GM19351 (cell line): ENCODE measurements at regions not wholly inside any gene's neighbourhood (a gene's known extent, or its start where the extent isn't known, plus 50 kb on each side); places are given as distances from the start of the nearest gene placed in this dataset.

Experiments
- ATAC-seq: cut with Tn5 transposase; IDR thresholded peaks from one replicate; pipeline ENCODE4 v1.9.1; 2021; ENCODE audit warnings: mild to moderate bottlenecking, moderate library complexity; ENCODE audit not compliant: unreplicated experiment

DNA sequence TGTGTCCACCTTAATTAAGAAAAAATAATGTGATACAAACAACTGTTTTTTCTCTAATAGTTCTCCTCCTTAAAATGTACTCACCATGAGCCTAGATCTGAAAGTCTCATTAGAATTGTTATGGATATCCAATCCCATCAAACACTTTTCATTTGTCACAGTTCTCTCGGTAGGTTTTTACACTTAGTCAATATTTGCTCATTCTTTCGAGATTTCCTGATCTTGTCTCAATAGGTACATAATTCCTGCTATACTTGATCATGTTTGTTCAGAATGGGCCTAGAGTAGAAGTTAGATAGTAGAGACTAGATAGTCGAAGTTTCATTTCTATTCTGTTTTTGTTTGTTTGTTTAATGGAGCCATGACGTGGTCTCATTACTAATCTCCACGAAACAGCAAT is 2005.7 kb downstream of the NCAM2 start:
- no peak for ATAC-seq

DNA sequence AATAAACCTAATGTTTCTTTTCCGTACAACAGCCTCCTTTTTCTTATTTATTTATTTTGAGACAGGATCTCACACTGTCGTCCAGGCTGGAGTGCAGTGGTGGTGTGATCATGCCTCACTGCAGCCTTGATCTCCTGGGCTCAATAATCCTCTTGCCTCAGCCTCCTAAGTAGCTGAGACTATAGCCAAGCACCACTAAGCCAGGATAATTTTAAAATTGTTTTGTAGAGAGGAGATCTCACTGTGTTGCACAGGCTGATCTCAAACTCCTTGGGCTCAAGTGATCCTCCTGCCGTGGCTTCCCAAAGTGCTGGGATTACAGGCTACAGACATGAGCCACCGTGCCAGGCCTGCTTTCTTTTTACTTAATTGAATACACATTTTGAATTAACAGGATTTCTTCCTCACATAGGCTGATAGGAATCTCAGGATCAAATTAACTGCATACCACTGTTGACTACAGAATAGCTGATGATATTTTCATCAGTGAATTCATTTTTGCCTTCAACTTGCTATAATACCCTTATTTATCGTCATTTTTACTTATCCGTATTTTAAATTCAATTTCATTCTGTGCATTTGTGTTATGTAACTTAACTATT is 2010.5 kb downstream of the NCAM2 start:
- no peak for ATAC-seq

DNA sequence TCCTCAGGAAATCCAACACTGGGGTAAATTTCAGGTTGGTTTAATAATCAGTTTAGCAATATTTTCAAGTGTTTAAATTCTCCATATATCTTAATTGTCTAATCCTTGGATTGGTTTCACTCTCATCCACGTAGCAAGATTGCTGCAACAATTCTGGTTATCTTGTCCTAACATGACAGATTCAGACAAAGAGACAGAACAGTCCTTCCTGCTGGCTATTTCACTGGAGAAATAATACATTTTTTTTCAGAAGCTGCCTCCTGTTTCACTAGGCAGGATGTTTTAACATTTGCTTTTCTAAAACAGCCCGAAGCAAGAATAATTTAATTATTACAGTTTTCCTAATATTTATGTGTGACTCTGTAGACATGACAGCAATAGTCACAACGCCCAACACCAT is 2011.2 kb downstream of the NCAM2 start:
- ATAC-seq: no peak

DNA sequence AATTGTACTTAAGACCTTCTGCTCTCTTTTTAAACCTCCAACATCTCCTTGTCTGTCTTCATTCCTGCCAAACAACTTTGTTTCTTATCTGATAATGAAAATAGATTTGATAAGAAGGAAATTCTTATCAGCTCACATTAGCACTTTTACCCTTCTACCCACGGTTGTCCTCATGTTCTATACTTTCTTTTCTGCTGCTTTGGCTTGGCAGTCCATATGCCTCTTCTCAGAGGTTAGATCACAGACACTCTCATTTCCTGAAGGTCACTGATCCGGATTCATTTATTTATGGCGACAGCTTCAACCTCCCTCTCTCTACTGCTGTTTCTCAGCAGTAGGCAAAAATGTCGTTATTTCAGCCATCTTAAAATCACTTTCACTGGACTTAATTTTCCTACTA is 2015.8 kb downstream of the NCAM2 start:
- no peak for ATAC-seq

DNA sequence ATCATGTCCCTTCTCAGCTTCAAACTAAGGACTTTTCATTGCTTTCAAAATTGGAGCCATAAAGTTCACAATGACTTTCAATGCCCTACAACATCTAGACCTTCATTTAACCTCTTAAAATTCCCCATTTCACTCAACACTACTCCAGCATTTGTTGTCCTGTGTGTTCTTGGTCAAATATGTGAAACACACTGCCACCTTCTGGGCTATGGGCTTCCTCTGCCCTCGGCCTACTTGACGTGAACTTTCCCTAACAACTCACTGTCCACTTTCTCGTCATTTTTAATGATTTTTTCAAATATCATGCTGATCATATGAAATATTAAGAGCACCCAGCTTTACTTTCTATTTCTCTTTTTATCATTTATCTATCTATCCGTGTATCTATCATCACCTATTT is 2018.4 kb downstream of the NCAM2 start:
- ATAC-seq: no peak

DNA sequence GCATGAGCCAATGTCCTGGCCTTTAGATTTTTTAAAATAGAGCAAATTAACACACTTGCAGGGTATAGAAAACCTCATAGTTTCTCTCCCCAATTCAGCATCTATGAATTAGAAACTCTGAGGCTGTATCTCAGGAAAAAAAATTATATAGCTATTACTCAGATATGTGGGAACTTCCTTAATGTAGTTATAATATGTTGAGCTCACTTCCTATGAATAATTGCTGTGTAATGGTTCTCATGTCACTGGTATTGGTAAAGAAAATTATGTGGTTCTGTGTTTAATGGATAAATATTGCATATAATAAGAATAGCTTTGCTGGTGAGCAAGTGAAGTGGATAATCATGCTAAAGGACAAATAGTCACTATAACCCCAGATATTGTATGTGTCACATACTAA is 2019.8 kb downstream of the NCAM2 start:
- ATAC-seq: no peak

DNA sequence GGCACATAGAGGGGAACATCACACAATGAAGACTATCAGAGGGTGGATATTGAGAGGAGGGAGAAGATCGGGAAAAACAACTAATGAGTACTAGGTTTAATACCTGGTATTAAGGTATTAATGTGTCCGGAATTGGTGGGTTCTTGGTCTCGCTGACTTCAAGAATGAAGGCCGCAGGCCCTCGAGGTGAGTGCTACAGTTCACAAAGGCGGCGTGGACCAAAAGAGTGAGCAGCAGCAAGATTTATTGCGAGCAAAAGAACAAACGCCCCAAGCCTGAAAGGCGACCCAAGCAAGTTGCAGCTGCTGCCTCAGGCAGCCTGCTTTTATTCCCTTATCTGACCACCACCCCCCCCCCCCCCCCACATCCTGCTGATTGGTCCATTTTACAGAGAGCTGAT is 2022.8 kb downstream of the NCAM2 start:
- ATAC-seq: no peak

DNA sequence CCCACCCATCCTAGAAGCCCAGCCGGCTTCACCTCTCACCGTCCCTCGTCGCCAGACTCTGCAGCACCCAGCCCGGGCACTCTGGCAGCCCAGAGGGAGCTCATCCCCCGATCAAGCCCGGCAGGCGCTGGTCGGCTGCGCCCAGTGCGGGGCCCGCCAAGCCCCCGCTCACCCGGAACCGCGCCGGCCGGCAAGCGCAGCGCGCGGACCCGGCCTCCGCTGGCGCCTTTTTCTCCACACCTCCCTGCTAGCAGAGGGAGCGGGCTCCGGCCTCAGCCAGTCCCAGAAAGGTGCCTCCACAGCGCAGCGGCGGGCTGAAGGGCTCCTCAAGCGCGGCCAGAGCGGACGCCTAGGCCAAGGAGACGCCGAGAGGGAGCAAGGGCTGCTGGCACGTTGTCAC is 2023.3 kb downstream of the NCAM2 start:
- ATAC-seq: no peak

DNA sequence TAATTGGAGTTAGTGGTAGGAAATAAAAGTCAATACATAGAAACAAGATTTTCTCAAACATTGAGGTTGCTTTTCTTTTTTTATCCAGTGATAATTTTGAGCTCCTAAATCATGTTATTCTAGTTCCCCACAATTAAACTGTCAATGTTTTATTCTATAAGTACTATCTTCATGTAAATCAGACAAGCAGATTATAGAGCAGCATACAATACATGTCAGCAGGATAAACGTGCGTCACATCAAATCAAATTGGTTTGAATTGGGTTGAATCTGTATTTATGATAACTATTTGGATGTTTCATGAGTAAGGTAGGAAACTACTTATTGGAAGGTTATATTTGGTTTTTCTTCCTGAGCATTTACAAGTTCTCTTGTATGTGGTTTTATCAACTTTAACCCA is 2028.7 kb downstream of the NCAM2 start:
- no peak for ATAC-seq

DNA sequence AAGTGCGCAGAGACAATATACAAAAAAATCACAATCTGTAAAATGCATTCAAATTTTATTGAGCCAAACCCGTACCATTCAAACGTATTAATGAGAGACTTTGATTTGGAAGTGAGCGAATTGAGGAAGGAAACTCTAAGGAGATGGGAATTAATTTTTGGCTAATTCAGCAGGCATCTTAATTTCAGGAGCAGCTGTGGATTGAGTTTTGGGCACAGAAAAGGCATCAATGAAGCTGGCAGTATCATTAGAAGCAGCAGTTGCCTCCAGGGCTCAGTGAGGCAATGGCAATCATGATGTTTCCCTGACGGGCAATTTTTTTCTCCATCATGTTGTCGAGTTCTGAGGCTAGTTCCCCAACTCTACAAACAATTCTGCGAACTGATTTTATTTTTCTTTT is 2041.6 kb downstream of the NCAM2 start:
- no peak for ATAC-seq

DNA sequence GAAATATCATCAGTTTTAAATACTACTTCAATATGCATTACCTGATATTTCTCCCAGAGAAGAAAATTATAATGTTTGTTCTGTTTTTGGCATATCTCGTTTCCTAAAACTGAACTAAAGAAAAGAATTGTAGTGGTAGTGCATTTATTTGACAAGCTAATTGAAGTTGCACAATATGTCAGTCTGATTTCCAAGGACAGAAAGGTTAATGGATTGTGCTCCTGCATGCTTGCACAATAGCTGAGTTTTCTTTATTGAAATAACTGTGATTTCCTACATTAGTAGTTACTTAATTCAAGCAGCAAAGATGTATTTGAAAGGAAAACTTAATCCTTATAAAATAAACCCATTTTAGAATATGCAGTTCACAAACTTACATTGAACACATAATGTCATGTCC is 2047.7 kb downstream of the NCAM2 start:
- no peak for ATAC-seq

DNA sequence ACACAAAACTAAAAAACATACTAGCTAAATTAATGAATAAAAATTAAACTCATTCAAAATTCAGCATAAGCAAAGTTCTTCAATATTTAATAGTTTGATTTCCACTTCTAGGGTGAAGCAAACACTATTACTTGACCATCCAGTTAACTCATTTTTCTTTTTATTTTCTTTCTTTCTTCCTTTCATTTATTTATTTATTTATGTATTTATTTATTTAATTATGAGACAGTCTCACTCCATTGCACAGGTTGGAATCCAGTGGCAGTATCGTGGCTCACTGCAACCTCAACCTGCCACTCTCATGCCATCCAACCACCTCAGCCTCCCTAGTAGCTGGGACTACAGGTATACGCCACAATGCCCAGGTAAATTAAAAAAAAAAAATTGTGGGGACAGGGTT is 2069.5 kb downstream of the NCAM2 start:
- ATAC-seq: no peak

DNA sequence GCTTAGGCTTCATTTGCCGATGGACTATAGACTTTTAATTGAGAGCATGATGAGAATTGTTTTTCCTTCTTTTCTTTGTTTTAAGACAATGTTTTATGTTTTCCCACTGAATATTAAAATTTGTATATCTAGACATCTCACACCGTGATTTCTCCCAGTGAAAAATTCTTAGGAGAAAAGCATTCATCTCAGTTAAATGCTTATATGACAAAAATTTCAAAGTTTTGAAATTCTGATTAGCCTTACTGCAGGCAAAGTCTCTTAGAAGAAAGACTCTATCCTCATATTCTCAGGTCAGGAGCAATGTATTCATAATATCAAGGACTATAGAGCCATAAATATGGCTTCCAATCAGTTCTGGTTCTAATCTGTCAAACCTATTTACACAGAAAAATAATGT is 2085.0 kb downstream of the NCAM2 start:
- no peak for ATAC-seq

DNA sequence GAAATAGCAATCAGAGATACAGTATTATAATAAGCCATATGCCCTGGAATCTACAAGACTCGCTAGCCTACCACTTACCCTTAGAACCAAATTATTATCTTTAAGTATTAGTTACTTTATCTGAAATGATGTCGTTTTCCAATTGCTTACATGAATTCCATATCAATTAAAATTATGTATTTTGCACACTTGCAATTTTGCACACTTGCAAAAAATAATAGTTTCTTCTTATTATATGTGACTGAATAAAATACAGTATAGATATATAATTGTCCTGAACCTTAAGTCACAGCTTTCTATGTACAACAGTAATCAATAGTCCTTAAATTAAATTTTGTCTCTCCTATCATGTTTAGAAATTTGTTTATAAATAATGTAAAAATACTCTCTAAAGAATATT is 2095.1 kb downstream of the NCAM2 start:
- ATAC-seq: no peak

DNA sequence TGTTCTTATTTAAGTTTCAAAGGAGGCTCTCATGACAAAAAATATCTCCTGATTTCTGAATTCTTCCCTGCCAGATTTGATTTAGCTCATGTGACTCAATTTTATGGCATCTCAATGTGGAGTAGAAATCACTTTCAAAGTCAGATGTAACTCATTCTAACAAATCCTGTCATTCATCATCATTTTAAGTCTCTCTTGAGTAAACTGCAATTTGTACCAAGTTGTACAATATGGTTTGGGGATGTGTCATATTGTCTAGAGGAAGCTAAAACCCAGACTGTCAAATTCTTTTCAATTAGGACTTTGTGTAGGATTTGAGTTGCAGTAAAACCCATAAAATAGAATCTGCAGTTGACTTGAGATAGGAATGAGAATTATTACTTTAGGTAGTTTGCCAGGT is 2101.0 kb downstream of the NCAM2 start:
- ATAC-seq: no peak

DNA sequence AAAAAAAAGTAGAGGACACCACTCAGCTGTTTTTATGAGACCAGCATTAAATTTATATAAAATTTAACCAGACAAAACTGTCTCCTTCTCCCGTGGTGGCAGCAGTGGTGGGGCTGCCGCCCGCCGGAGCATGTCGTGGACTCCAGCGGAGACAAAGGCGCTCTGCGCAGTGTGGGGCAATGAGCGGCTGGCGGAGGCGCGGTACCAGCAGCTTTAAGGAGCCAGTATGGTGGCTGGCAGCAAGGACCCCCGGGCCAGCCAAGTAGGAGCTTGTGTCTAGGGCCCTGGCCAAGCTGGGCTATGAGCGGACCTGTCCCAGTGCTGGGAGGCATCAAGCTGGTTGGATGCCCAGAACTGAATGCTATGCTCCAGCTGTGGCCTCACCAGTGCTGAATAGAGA is 2102.9 kb downstream of the NCAM2 start:
- ATAC-seq: no peak

DNA sequence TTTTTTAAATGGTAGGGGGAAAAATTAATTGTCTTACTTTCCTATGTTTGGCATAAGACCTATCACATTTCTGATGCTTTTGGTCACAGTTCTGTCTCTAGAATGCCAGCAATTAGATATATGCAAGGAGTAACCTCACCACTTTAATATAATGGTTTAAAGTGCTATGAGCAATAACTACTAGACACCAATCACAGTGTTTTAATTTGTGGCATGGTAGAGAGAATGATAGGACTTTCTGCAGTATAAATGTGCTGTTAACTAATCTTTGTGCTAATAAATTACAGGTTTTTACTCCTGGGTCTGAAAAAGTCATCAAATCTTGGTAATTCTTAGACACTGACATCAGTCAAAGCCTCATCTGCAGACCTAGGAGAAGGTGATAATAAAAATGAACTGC is 2110.3 kb downstream of the NCAM2 start:
- ATAC-seq: no peak

DNA sequence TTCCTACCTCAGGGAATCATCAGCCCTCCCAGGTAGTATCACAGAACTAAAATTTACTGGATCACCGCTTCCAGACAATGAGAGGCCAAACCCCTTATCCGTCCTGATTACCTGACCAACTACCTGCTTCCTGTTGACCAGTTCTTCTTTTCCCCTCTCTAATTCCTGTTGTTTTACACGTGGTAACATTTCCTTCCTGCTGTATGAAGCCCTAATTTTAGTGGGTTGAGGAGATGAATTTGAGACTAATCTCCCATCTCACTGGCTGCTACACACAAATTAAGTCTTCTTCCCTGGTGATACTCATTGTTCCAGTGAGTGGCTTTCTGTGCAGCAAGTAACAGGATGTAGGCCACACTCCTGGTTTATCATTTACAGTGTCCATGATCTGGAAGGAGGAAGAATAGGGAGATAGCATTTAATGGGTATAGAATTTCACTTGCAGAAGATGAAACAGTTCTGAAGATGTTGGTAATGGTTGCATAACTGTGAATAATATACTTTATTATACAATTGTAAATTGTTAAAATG is 2112.9 kb downstream of the NCAM2 start:
- no peak for ATAC-seq

DNA sequence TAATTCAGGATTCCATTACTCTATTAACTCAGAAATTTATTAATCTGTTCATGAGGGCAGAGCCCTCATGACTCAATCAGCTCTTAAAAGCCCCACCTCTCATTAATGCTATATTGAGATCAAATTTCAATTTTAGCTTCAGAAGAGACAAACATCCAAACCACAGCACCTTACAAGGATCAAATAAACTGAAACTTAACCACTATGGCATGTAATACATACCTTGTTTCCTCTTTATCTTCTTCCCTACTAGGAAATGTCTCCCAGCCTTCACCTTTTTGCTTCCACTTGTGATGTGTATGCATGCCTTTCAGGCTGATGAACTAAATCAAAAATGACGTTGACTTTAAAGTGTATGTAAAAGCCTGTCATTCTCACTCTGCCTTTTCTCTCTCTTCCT is 2121.3 kb downstream of the NCAM2 start:
- no peak for ATAC-seq

DNA sequence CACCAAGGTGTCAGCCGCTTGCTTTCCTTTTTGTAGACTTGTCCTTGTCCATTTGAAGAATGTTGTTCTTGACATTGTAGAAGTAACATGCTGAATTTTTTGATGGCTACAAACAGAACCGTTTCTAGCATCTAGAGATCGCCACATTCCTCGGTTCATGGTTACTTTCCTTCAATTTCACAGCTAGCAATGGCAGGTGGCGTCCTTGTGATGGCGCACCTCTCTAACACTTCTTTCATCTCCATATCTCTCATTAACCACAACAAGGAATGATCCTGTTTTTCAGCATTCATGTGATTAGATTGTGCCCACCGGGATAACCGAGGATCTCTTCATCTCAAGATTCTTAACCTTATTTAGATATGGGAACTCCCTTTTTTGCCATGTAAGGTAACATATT is 2129.8 kb downstream of the NCAM2 start:
- no peak for ATAC-seq

DNA sequence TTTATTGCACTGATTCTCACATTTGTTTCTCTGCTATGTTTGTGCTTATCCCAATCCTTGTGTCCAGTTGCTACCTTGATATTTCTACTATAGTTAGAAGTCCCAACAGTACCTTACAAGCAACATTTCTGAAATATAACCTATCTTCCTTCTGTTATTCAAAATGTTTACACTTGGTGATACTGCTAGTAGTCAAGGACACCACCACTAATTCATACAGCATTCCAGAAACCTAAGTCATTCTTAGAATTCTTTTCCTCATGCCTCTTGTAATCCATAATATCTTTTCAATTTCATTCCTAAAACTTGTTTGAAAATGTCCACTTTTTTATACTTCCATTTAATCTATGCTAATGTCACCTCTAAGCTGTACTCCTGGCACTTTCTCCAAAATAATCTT is 2132.1 kb downstream of the NCAM2 start:
- no peak for ATAC-seq

DNA sequence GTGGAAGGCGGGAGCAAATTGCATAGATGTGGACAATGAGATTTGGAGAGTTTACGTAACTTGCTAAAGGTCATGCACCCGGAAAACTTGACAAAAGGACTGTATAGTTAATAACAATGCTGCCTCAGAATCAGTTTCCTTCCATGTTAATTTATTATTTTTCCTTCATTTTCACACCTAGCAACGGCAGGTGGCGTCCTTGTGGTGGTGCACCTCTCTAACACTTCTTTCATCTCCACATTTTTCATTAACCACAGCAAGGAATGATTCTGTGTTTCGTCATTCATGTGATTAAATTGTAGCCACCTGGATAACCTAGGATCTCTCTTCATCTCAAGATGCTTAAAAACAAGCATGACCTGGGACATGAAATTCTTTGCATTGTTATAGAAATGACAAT is 2133.0 kb downstream of the NCAM2 start:
- ATAC-seq: no peak

DNA sequence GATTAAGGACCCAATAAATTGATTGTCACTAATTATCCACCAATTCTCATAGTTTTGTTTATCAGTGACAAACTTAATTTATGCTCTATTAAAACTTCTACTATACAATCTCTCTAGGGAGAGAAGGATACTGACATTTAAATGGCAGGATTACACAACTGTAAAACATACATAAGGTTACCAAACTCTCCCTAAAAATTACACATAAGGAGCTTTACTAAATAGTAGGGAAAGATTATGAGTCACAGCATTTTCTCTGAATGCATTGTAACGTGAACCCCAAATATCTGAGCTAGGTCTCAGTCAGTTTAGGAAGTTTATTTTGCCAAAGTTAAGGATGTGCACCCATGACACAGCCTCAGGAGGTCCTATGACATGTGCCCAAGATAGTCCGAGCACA is 2140.6 kb downstream of the NCAM2 start:
- ATAC-seq: no peak
